Stimulated activated CD8-positive, alpha-beta memory T cell treated with anti-CD3 and anti-CD28 coated beads, Interleukin-4, amount 100 ng/mL, for 24 hours (primary cell): ENCODE measurements at regions not wholly inside any gene's neighbourhood (a gene's known extent, or its start where the extent isn't known, plus 50 kb on each side); places are given as distances from the start of the nearest gene placed in this dataset.

Experiments used
- DNase-seq: peaks from one replicate; pipeline ENCODE4 v3.0.0-alpha.2; 2020; ENCODE audit warnings: low read depth

GRCh38 chr22:48320683-48321451 lies 1506.8 kb downstream of the BRD1 start:
- DNase-seq = no peak

GRCh38 chr22:48320048-48320682 lies 1507.5 kb downstream of the BRD1 start:
- no peak for DNase-seq

DNA sequence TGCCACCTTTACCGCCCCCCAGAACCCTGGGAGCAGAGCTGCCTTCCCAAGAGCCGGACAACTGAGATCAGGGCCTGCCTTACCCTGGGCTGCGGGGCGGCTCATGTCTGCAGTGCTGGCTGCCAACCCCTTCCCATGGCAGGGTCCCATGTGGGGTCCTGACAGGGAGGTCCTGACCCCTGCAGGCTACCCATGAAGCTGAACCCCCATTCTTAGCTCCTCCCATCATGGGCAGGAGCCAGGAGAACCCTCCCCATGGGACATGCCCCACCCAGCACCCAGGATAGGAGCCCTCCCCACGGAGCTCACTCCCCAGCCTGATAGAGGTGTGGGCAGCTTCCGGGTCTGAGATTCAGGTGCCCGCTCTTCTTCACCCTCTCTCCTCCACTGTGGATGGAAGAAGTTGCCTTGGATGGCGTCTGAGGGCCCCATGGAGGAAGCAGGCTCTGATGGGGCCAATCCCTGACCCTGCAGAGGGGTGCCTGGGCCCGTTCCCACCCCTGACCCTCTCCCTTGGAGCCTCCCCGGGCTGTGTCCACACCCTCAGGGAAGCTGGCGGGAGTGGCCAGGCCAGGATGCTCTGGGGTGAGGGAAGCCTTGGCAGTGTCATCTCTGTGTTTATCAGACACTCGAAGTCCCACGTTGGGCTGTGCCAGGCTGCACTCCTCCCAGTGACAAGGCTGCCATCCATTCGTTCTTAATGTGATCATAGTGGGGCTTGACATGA lies 1508.2 kb downstream of the BRD1 start:
- no peak for DNase-seq

- no peak for DNase-seq
These were observed 1508.9 kb downstream of the BRD1 start for GRCh38 chr22:48318575-48319320.

GRCh38 chr22:48318173-48318572 lies 1509.5 kb downstream of the BRD1 start:
- DNase-seq = no peak

GRCh38 chr22:48316257-48317250 lies 1511.1 kb downstream of the BRD1 start:
- no peak for DNase-seq

DNA sequence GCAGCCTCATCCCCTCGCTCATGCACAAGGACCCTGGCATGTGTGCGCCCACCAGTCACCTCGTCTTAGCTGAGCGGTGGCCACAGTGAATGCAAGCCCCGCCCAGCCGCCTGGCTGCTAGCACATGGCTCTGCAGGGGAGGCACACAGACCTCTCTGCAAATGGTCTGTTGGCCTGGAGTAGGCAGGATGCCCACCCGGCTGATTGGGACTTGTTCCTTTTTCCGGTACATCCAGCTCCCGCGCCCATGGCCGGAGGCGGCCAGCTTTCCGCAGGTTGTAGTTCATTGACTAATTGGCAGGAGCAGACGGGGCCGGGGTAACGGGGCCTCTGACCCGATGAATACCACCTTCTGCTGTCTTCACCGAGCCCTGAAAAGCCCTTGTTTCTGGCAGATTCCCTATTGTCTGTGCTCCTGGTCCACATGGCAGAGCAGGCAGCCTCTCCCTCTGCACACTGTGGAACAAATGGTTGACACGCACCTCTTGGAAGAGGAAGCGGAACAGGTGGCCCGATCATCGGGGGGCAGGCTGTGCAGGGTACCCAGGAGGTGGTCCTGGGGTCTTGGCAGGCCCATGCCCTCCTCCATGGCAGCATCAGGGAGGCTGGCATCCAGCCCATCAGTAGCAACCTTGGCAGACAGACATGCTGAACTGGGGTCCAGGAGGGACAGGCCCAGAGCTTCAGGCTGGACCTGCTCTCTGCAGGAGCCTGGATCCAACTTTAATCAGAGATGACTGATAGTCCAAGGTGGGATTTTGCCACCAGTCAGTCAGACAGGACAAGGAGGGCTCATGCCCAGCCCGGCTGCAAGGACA lies 1512.0 kb downstream of the BRD1 start:
- DNase-seq = no peak

GRCh38 chr22:48314073-48314472 lies 1513.6 kb downstream of the BRD1 start:
- no peak for DNase-seq

- DNase-seq = no peak
These were observed 1514.4 kb downstream of the BRD1 start for GRCh38 chr22:48313175-48313830.

DNA sequence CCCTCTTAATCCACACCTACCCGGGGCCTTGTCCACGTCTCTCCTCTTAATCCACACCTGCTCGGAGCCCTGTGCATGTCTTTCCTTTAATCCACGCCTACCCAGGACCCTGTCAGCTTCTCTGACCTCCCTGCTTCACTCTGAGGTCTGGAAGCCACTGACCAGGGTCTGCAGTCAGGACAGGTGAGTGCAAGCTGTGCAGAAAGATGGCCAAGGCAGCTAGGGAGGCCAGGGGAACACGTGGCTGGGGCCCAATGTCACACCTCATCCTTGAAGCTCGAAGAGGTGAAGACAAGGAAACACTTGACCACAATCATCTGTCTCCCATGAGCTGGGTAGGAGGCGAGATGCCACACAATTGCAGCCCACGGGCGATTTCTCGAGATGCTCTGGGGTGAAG lies 1516.9 kb downstream of the BRD1 start:
- DNase-seq = no peak

DNA sequence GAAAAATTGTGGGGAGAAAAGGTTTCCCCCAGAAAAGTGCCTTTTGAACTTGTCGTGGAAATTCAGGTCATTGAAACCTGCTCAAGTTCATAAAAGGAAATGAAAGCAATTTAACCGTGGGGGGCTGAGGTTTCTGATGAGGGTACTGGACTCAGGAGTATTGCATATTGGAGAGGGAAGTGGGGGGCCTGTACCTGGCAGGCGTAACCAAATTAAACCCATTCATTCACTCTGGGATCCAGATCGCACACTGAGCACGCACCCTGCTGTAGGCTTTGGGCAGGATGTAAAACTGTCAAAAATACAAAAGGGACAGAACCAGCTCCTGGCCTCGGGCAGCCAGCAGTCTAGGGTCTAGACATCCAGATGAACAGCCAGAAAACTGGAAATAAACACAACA lies 1517.4 kb downstream of the BRD1 start:
- no peak for DNase-seq

- DNase-seq = no peak
These were observed 1517.8 kb downstream of the BRD1 start for GRCh38 chr22:48309836-48310235.

DNA sequence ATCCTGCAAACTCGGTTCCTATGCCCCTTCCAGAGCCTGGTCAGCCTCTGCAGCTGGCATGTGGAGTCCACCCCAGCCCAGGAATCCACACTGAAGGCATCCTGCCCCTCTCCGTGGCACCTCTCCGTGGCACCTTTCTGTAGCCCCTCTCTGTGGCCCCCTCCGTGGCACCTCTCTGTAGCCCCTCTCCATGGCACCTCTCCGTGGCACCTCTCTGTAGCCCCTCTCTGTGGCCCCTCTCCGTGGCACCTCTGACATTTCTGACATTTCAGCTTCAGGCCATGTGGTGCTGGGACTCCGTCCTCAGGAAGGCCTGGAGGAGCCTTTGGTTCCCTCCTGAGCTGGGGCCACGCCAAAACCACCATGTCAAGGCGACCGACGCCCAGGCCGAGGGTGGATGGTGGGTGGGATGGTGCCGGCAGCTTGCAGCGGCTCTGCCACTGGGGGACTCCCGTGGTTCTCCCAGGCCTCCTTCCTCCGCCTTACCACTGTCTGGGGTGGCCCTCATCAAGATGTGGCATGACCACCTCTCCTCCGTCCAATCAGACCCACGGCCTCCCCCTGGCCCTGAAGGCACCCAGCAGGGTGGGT lies 1518.5 kb downstream of the BRD1 start:
- DNase-seq = no peak

DNA sequence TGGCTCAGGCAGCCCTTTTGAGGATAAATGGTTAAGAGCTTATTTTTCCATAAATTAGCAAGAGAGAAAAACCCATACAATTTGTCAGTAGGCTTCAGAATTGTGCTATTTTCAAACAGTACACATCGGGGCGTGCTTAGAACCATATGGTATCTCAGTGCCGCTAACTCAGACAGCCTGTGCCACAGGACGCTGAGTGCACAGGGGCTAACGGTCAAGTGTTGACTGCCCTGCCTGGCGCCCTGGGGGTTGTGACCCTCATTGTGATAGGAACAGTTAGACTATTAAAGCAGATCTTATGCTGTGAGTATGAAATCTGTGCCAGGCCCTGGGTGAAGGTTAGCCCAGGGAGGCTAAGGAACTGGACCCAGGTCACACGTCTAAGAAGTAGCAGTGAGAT lies 1519.7 kb downstream of the BRD1 start:
- no peak for DNase-seq

- DNase-seq = no peak
These were observed 1520.7 kb downstream of the BRD1 start for GRCh38 chr22:48306785-48307510.

GRCh38 chr22:48306284-48306683 lies 1521.4 kb downstream of the BRD1 start:
- DNase-seq = no peak

DNA sequence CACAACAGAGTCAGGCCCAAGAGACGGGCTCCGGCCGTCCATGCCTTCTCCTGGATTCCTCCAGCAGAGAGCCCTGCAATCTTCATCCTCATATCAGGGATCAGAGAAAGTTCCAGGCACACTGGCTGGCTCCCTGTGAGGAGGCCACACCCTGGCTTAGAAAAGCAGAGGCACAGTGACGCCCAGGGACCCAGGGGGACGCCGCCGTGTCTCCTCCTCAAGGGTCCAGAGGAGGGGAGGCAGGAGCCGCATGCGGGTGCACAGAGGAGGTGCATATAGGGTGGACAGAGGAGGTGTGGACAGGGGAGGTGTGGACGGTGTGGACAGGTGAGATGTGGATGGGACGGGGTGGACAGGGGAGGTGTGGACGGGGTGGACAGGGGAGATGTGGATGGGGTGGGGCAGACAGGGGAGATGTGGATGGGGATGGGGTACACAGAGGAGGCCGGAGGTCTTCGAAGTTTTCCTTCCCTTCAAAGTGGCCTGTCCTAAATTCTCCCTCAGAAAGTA lies 1521.9 kb downstream of the BRD1 start:
- no peak for DNase-seq

- DNase-seq = no peak
These were observed 1524.3 kb downstream of the BRD1 start for GRCh38 chr22:48303369-48303725.
